Esophagus squamous epithelium (tissue), 4 donors: ENCODE measurements at regions not wholly inside any gene's neighbourhood (a gene's known extent, or its start where the extent isn't known, plus 50 kb on each side); places are given as distances from the start of the nearest gene placed in this dataset.

Experiments
- CTCF ChIP-seq, 6 experiments: fragments of 450-650 bp in 4 of 6; fragments of 200-600 bp in 2 of 6; sonication (generic) in 2 of 6; IDR thresholded peaks; one replicate each; pipeline ENCODE4 v1.5.1; 2016 to 2019; ENCODE audit warnings: antibody characterized with exemption in 6 of 6, mild to moderate bottlenecking in 4 of 6, moderate library complexity in 4 of 6
- POLR2A ChIP-seq, 4 donors: fragments of 450-650 bp; IDR thresholded peaks; one replicate each; pipeline ENCODE4 v1.6.1; 2017; ENCODE audit warnings: antibody characterized with exemption in 4 of 4, mild to moderate bottlenecking in 4 of 4, moderate library complexity in 3 of 4

GRCh38 chr13:27338816-27339215, 68.2 kb downstream of the RASL11A start:
- no peak for TF ChIP-seq POLR2A (IDR thresholded peaks at IDR 0.05)
- TF ChIP-seq CTCF (IDR thresholded peaks at IDR 0.05): no peak
